NCI-H2081 treated with DMSO at 0.1 percent for 48 hours (cell line): ENCODE measurements at regions not wholly inside any gene's neighbourhood (a gene's known extent, or its start where the extent isn't known, plus 50 kb on each side); places are given as distances from the start of the nearest gene placed in this dataset.
A peak's percentile ranks its signal among the peaks of the same experiment; 100 is the strongest.

Source experiments
- DNase-seq: peaks from one replicate; lab custom pipeline; 2025; lab: John Stamatoyannopoulos, UW

DNA sequence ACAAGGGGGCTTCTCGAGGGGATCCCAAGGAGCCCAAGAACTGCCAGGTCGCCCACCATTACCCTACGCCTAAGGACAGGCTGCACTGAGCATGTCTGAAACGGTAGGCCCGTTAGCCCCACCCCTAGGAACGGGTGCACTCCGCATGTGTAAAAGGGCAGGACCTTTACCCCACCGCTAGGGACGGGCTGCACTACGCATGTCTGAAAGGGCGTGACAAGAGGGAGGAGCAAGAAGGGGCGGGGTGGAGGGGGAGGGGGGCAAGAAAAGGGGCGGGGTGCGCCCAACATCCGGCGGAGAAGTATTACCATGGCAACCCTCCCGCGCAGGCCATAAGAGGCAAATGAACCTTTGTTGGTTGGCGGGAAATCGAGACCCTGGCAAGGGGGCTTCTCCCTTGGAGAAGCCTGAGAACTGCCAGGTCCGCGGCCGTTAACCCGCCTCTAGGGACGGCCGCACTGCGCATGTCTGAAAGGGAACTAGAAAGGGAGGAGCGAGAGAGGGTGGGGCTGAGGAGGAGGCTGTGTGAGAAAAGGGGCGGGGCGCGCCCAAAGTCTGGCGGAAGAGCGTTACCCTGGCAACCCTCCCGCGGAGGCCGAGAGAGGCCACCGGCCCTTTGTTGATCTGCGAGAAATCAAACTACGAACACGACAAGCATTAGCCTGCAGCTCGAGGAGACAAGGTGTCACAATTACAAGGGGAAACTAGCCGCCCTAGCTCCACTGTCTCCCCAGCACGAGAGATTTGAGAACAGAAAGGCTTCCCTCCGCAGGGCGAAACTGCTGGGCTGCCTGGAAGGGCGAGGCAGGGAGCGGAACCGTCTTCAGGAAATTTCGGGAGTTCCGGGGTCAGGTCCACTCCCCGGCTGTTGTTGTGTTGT, 2046.8 kb downstream of the TP53TG3F start:
- DNase-seq = peak; percentile 66

- no peak for DNase-seq
Measured at GRCh38 chr16:35506898-35507194, 2047.4 kb downstream of the TP53TG3F start.

- DNase-seq = no peak
Measured at GRCh38 chr16:35510701-35511100, 2051.3 kb downstream of the TP53TG3F start.

- DNase-seq = no peak
Measured at GRCh38 chr16:35516551-35516950, 2057.1 kb downstream of the TP53TG3F start.

DNA sequence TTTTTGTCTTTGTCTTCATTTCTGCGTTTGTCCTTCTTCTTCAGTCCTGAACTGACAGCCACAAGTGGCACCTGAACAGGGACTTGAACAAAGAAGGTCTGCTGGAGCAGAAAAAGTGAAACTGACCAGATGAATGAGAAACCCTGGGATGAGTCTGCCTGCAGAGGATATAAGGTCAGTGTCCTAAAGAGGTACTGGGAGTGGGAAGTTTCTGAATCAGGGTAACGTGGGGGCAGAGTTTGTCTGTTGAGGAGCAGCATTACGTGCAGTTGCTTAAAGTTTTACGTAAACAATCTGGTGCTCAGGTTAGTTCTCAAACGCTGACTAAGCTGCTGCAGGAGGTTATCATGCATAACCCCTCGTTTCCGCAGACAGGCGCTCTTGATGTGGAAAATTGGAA, 2057.6 kb downstream of the TP53TG3F start:
- DNase-seq = no peak

- DNase-seq = peak; percentile 44
Measured at GRCh38 chr16:35523991-35524390, 2064.6 kb downstream of the TP53TG3F start.

DNA sequence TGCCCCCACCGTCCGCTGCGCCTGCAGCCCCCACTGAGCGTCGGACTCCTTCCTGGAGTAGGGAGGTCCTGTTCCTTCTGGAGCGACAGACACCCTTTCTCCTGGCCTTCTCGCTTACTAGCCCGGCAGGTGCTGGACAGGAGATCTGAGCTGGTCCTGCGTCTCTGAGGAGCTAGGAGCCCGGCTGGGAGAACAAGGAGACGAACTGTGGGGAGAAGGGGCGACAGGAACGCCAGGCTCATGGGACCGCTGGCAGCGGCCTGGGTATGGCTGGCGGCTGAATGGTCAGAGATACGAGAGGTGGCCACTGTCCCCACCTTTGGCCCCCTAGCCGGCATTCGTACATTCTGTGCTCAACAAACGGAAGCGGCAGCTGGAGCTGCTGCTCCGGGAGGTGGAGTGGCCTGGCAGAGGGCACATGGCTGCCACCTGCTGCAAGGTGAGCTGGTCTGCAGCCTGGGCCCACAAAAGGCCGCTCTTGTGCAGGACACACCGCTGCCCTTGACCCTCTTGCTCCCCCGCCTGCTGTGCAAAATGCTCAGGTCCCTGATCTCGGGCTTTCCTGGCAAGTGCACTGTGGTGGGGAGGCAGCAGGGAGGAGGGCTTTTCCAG, 2066.7 kb downstream of the TP53TG3F start:
- no peak for DNase-seq

DNA sequence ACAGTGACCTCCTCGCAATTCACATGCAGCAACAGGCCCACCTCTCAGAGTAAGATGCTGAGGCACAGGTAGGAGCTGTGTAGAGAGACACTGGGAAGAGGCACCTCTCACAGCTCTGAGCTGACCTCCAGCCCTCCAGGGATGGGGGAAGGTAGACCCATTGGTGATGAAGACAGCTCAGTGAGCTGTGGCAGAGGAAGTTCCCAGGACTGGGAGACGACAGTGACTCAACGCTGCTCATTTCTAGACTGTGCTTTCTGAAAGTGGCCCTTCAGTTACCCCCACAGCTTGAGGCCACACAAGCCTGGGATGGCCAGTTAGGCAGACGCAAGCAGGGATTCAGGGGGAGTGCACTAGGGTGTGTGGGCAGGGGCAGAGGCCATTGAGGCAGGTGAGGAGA, 2073.2 kb downstream of the TP53TG3F start:
- DNase-seq = no peak

GRCh38 chr16:35533683-35534082, 2074.3 kb downstream of the TP53TG3F start:
- DNase-seq = no peak

- no peak for DNase-seq
Measured at GRCh38 chr16:35543486-35543885, 2084.1 kb downstream of the TP53TG3F start.

DNA sequence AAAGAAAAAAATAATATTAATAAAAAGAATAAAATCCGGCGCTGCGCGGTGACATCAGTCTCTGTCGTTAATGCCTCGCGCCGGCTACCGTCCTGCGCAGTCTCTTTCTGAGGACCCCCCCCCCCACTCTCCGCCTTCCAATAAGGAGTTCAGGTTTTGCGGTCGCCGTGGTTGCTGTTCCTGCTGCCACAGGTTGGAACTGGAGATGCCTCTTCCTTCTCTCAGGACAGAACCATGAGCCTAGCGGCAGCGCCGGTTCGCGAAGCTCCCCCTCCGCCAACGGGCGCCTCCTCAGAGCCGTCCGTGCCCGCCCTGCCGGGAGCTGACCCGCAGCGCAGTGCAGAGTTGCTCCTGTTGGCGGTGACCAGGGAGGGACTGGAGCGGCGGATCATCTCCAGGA, 2093.4 kb downstream of the TP53TG3F start:
- DNase-seq = no peak

DNA sequence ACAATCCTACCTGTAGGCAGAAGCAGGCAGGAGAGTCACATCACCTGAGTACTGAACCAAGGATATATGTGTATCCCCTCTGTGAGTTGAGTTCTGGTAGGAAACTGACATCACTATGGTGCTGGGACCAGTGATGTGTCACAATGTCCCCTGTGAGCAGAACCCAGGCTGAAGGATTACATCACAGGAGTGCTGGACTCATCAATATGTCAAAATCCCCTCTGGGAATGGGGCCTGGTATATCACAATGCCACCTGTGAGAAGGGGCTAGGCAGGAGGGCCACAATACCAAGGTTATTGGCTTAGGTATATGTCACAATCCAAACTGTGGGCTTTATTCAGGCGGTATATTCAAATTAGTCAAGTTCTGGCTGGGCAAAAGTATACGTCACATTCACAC, 2098.3 kb downstream of the TP53TG3F start:
- DNase-seq = no peak

GRCh38 chr16:35559911-35560636, 2100.7 kb downstream of the TP53TG3F start:
- DNase-seq = peak; percentile 64

- DNase-seq = no peak
Measured at GRCh38 chr16:35560637-35560984, 2101.2 kb downstream of the TP53TG3F start.

DNA sequence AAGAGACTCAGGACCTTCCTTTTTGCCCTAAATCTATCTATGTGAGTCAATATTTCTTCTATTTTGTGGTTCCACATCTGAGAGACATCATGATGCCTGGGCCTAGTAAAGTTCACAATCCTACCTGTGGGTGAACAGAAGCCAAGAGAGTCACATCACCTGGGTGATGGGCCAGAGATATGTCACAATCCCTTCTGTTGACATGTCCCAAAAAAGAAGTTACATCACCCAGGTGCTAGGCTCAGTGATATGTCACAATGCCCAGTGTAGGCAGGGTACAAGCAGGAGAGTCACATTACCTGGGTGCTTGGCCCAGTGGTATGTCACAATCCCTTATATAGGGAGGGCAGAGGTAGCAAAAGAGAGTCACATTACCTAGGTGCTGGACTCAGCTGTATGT, 2101.9 kb downstream of the TP53TG3F start:
- no peak for DNase-seq

DNA sequence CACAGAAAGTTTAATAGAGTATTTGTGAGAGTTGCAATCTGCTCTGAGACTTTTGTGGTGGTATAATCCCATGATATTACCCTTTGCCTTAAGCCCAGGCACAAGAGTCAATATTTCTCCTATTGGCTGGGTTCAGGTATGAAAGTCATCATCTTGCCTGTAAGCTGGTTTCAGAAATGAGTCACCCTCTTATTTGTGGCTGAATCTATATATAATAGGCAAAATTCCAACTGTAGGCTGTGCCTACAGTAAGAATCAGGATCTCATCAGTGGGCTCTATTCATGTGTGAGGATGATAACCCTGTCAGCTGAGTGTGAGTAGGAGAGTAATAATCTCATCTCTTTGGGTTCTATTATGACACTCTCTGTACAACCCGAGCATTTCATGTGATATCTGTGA, 2103.1 kb downstream of the TP53TG3F start:
- DNase-seq = no peak

GRCh38 chr16:35562919-35563318, 2103.5 kb downstream of the TP53TG3F start:
- no peak for DNase-seq

GRCh38 chr16:35564148-35564547, 2104.7 kb downstream of the TP53TG3F start:
- no peak for DNase-seq

DNA sequence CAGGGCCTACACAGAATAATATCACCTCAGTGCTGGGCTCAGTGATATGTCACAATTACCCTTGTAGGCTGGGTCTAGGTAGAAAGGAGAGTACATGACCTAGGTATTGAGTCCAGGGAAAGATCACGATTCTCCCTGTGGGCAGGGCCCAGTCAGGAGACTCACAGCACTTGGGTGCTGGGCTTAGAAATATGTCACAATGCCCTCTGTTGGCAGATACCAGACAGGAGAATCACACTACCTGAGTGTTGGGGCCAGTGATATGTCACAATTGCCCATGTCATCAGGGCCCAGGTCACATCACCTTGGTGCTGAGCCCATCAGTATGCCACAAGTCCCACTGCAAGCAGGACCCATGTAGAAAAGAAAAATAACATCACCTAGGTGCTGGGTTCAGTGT, 2105.5 kb downstream of the TP53TG3F start:
- no peak for DNase-seq

- no peak for DNase-seq
Measured at GRCh38 chr16:35565626-35566025, 2106.2 kb downstream of the TP53TG3F start.

DNA sequence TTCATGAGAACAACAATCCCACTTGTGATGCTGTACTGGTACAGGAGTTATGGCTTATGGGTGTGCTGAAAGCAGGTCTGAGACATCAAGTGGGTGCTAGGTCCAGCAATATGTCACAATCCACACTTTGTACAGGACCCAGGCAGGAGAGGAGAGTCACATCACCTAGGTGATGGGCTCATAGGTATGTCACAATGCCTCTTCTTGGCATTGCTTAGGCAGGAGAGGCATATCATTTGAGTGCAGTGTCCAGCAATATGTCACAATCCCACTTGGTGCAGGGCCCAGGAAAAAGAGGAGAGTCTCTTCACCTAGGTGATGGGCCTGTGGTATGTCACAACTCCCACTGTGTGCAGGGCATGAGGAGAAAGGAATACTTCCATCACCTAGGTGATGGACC, 2110.0 kb downstream of the TP53TG3F start:
- DNase-seq = no peak

GRCh38 chr16:35570946-35571345, 2111.5 kb downstream of the TP53TG3F start:
- DNase-seq = no peak

DNA sequence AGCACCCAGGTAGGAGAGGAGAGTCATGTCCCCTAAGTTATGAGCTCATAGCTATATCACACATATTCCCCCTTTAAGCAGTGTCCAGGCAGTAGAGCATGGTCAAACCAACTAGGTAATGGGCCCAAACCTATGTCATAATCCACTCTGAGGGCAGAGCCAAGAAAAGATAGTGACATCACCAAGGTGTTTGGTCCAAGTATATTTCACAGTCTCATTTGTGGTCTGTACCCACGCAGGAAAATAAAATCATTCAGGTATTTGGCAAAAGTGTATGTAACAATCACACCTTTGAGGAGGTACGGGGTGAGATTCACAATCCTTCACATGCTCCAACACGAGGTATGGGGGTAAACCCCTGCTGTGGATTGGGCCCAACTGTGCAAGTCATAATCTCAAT, 2112.8 kb downstream of the TP53TG3F start:
- DNase-seq = no peak
